ENCODE measurements at regions not wholly inside any gene's neighbourhood (a gene's known extent, or its start where the extent isn't known, plus 50 kb on each side); places are given as distances from the start of the nearest gene placed in this dataset.

- no peaks in the 10 kb centered on the region for H3K27me3 ChIP-seq (replicated peaks in 1 of 2; ENCODE audit: control insufficient read depth in 2 of 2, extremely low read depth in 1 of 2, insufficient read depth in 2 of 2, low read length in 1 of 2)
- no peaks in the 10 kb centered on the region for H3K36me3 ChIP-seq (ENCODE audit: control insufficient read depth in 2 of 2, extremely low read depth in 1 of 2, insufficient read depth in 1 of 2, low read length in 1 of 2)
- no peak overlapping the region for H3K27ac ChIP-seq (ENCODE audit: low read length)
- H3K4me3 Mint-ChIP-seq: no peak overlapping the region
- no peaks in the 10 kb centered on the region for H3K9me3 ChIP-seq
- H3K4me3 ChIP-seq (ENCODE audit: control insufficient read depth in 1 of 2, extremely low read depth in 1 of 2, low read length in 1 of 2): no peak overlapping the region
- H3K36me3 Mint-ChIP-seq: no peaks in the 10 kb centered on the region
- H3K27me3 Mint-ChIP-seq: peaks cover 0 to 5% of the 10 kb centered on the region in 2 donors
- H3K9me3 Mint-ChIP-seq: peaks cover 0 to 5% (median 0%) of the 10 kb centered on the region in 3 donors
- DNase-seq (no peak), ATAC-seq (replicated peaks in 1 of 4) (no peak)
- no peaks in the 10 kb centered on the region for H3K4me1 Mint-ChIP-seq
- ChIA-PET POLR2A (no interaction called here), CTCF (no interaction called here)
- 63% methylated on average over 2 of the region's 4 CpGs for WGBS (ENCODE audit: insufficient coverage)
- H3K27ac Mint-ChIP-seq: no peak overlapping the region
- no peaks in the 10 kb centered on the region for H3K4me1 ChIP-seq (ENCODE audit: control insufficient read depth in 1 of 2, extremely low read depth in 1 of 2, insufficient read depth in 2 of 2, low read length in 2 of 2)
Measured at GRCh38 chr3:182244222-182244971, 532.7 kb downstream of the SOX2 start.

- no peaks in the 10 kb centered on the region for H3K4me1 Mint-ChIP-seq
- no peak overlapping the region for H3K27ac ChIP-seq (ENCODE audit: low read length)
- POLR2A ChIA-PET: no interaction called here
- H3K9me3 ChIP-seq: no peaks in the 10 kb centered on the region
- H3K27me3 Mint-ChIP-seq: peaks cover 0 to 5% of the 10 kb centered on the region in 2 donors
- H3K4me1 ChIP-seq (ENCODE audit: control insufficient read depth in 1 of 2, extremely low read depth in 1 of 2, insufficient read depth in 2 of 2, low read length in 2 of 2): no peaks in the 10 kb centered on the region
- H3K27ac Mint-ChIP-seq: no peak overlapping the region
- H3K4me3 ChIP-seq (ENCODE audit: control insufficient read depth in 1 of 2, extremely low read depth in 1 of 2, low read length in 1 of 2): no peak overlapping the region
- WGBS (ENCODE audit: insufficient coverage): 84% methylated on average over 3 of the region's 5 CpGs
- DNase-seq: no peak
- H3K36me3 ChIP-seq (ENCODE audit: control insufficient read depth in 2 of 2, extremely low read depth in 1 of 2, insufficient read depth in 1 of 2, low read length in 1 of 2): no peaks in the 10 kb centered on the region
- H3K36me3 Mint-ChIP-seq: no peaks in the 10 kb centered on the region
- H3K27me3 ChIP-seq (replicated peaks in 1 of 2; ENCODE audit: control insufficient read depth in 2 of 2, extremely low read depth in 1 of 2, insufficient read depth in 2 of 2, low read length in 1 of 2): no peaks in the 10 kb centered on the region
- ATAC-seq (replicated peaks in 1 of 4): no peak
- peaks cover 0 to 5% (median 0%) of the 10 kb centered on the region in 3 donors for H3K9me3 Mint-ChIP-seq
- no peak overlapping the region for H3K4me3 Mint-ChIP-seq
- CTCF ChIA-PET: no interaction called here
Measured at GRCh38 chr3:182245059-182245458, 533.3 kb downstream of the SOX2 start.

- DNase-seq (no peak), ATAC-seq (replicated peaks in 1 of 4) (no peak)
- ChIA-PET POLR2A (no interaction called here), CTCF (no interaction called here)
- 70% methylated on average over 4 of the region's 5 CpGs for WGBS (ENCODE audit: insufficient coverage)
- Mint-ChIP-seq H3K27me3 (peaks cover 0 to 5% of the 10 kb centered on the region in 2 donors), H3K9me3 (peaks cover 0 to 5% (median 0%) of the 10 kb centered on the region in 3 donors), H3K36me3 (no peaks in the 10 kb centered on the region), H3K4me1 (no peaks in the 10 kb centered on the region), H3K27ac (no peak overlapping the region), H3K4me3 (no peak overlapping the region)
- Histone ChIP-seq H3K27me3 (replicated peaks in 1 of 2; ENCODE audit: control insufficient read depth in 2 of 2, extremely low read depth in 1 of 2, insufficient read depth in 2 of 2, low read length in 1 of 2) (no peaks in the 10 kb centered on the region), H3K4me1 (ENCODE audit: control insufficient read depth in 1 of 2, extremely low read depth in 1 of 2, insufficient read depth in 2 of 2, low read length in 2 of 2) (no peaks in the 10 kb centered on the region), H3K4me3 (ENCODE audit: control insufficient read depth in 1 of 2, extremely low read depth in 1 of 2, low read length in 1 of 2) (no peak overlapping the region), H3K9me3 (no peaks in the 10 kb centered on the region), H3K27ac (ENCODE audit: low read length) (no peak overlapping the region), H3K36me3 (ENCODE audit: control insufficient read depth in 2 of 2, extremely low read depth in 1 of 2, insufficient read depth in 1 of 2, low read length in 1 of 2) (no peaks in the 10 kb centered on the region)
Measured at GRCh38 chr3:182246870-182247269, 535.1 kb downstream of the SOX2 start.

GRCh38 chr3:182248349-182248880 is 536.7 kb downstream of the SOX2 start:
- H3K4me3 ChIP-seq (ENCODE audit: control insufficient read depth in 1 of 2, extremely low read depth in 1 of 2, low read length in 1 of 2): no peak overlapping the region
- CTCF ChIA-PET: no interaction called here
- H3K4me1 ChIP-seq (ENCODE audit: control insufficient read depth in 1 of 2, extremely low read depth in 1 of 2, insufficient read depth in 2 of 2, low read length in 2 of 2): no peaks in the 10 kb centered on the region
- no CpG with 5 or more reads among the region's 5 CpGs for WGBS (ENCODE audit: insufficient coverage)
- Mint-ChIP-seq H3K4me1 (no peaks in the 10 kb centered on the region), H3K9me3 (peaks cover 0 to 5% (median 0%) of the 10 kb centered on the region in 3 donors), H3K4me3 (no peak overlapping the region), H3K36me3 (no peaks in the 10 kb centered on the region), H3K27ac (no peak overlapping the region), H3K27me3 (peaks cover 0 to 5% of the 10 kb centered on the region in 2 donors)
- H3K27ac ChIP-seq (ENCODE audit: low read length): no peak overlapping the region
- no peaks in the 10 kb centered on the region for H3K9me3 ChIP-seq
- peaks cover 0 to 2% of the 10 kb centered on the region in 2 experiments for H3K27me3 ChIP-seq (replicated peaks in 1 of 2; ENCODE audit: control insufficient read depth in 2 of 2, extremely low read depth in 1 of 2, insufficient read depth in 2 of 2, low read length in 1 of 2)
- H3K36me3 ChIP-seq (ENCODE audit: control insufficient read depth in 2 of 2, extremely low read depth in 1 of 2, insufficient read depth in 1 of 2, low read length in 1 of 2): no peaks in the 10 kb centered on the region
- DNase-seq: no peak
- POLR2A ChIA-PET: no interaction called here
- no peak for ATAC-seq (replicated peaks in 1 of 4)

- ChIA-PET POLR2A (no interaction called here), CTCF (no interaction called here)
- Mint-ChIP-seq H3K27me3 (no peaks in the 10 kb centered on the region), H3K36me3 (no peaks in the 10 kb centered on the region), H3K4me1 (no peaks in the 10 kb centered on the region), H3K9me3 (no peaks in the 10 kb centered on the region), H3K27ac (no peak overlapping the region), H3K4me3 (no peak overlapping the region)
- H3K27ac ChIP-seq (ENCODE audit: low read length): no peak overlapping the region
- no peak for ATAC-seq (replicated peaks in 1 of 4)
- H3K9me3 ChIP-seq: no peaks in the 10 kb centered on the region
- no peaks in the 10 kb centered on the region for H3K4me1 ChIP-seq (ENCODE audit: control insufficient read depth in 1 of 2, extremely low read depth in 1 of 2, insufficient read depth in 2 of 2, low read length in 2 of 2)
- H3K36me3 ChIP-seq (ENCODE audit: control insufficient read depth in 2 of 2, extremely low read depth in 1 of 2, insufficient read depth in 1 of 2, low read length in 1 of 2): no peaks in the 10 kb centered on the region
- H3K27me3 ChIP-seq (replicated peaks in 1 of 2; ENCODE audit: control insufficient read depth in 2 of 2, extremely low read depth in 1 of 2, insufficient read depth in 2 of 2, low read length in 1 of 2): peaks cover 0 to 2% of the 10 kb centered on the region in 2 experiments
- no peak for DNase-seq
- no CpG with 5 or more reads among the region's 5 CpGs for WGBS (ENCODE audit: insufficient coverage)
- no peak overlapping the region for H3K4me3 ChIP-seq (ENCODE audit: control insufficient read depth in 1 of 2, extremely low read depth in 1 of 2, low read length in 1 of 2)
Measured at GRCh38 chr3:182252802-182253201, 540.5 kb upstream of the ATP11B start.

GRCh38 chr3:182255158-182255557 is 538.1 kb upstream of the ATP11B start:
- ChIA-PET POLR2A (no interaction called here), CTCF (no interaction called here)
- Histone ChIP-seq H3K4me3 (ENCODE audit: control insufficient read depth in 1 of 2, extremely low read depth in 1 of 2, low read length in 1 of 2) (no peak overlapping the region), H3K27ac (ENCODE audit: low read length) (no peak overlapping the region), H3K36me3 (ENCODE audit: control insufficient read depth in 2 of 2, extremely low read depth in 1 of 2, insufficient read depth in 1 of 2, low read length in 1 of 2) (no peaks in the 10 kb centered on the region), H3K27me3 (replicated peaks in 1 of 2; ENCODE audit: control insufficient read depth in 2 of 2, extremely low read depth in 1 of 2, insufficient read depth in 2 of 2, low read length in 1 of 2) (peaks cover 0 to 2% of the 10 kb centered on the region in 2 experiments), H3K9me3 (no peaks in the 10 kb centered on the region), H3K4me1 (ENCODE audit: control insufficient read depth in 1 of 2, extremely low read depth in 1 of 2, insufficient read depth in 2 of 2, low read length in 2 of 2) (no peaks in the 10 kb centered on the region)
- ATAC-seq (replicated peaks in 1 of 4) (no peak), DNase-seq (no peak)
- Mint-ChIP-seq H3K4me3 (no peak overlapping the region), H3K36me3 (no peaks in the 10 kb centered on the region), H3K9me3 (no peaks in the 10 kb centered on the region), H3K27ac (no peak overlapping the region), H3K4me1 (no peaks in the 10 kb centered on the region), H3K27me3 (peaks cover 0 to 4% of the 10 kb centered on the region in 2 donors)
- WGBS (ENCODE audit: insufficient coverage): no CpG with 5 or more reads among the region's 2 CpGs
